ENCODE measurements at regions not wholly inside any gene's neighbourhood (a gene's known extent, or its start where the extent isn't known, plus 50 kb on each side); places are given as distances from the start of the nearest gene placed in this dataset.

DNA sequence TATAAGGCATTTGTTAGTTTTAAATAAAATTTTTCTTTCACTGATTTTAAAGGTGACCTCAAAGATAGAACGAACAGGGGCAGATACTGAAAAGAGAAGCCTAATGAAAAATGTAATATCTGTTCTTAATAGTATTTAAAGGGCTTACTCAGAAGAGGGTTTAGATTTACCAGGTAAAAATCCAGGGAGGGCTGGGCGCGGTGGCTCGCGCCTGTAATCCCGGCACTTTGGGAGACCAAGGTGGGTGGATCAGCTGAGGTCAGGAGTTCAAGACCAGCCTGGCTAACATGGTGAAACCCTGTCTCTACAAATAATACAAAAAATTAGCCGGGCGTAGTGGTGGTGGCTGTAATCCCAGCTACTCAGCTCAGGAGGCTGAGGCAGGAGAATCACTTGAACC lies 108.3 kb upstream of the CNTNAP2 start:
- DNase-seq (ENCODE audit: low read depth): no peak
- TF ChIP-seq, protein P1, sequence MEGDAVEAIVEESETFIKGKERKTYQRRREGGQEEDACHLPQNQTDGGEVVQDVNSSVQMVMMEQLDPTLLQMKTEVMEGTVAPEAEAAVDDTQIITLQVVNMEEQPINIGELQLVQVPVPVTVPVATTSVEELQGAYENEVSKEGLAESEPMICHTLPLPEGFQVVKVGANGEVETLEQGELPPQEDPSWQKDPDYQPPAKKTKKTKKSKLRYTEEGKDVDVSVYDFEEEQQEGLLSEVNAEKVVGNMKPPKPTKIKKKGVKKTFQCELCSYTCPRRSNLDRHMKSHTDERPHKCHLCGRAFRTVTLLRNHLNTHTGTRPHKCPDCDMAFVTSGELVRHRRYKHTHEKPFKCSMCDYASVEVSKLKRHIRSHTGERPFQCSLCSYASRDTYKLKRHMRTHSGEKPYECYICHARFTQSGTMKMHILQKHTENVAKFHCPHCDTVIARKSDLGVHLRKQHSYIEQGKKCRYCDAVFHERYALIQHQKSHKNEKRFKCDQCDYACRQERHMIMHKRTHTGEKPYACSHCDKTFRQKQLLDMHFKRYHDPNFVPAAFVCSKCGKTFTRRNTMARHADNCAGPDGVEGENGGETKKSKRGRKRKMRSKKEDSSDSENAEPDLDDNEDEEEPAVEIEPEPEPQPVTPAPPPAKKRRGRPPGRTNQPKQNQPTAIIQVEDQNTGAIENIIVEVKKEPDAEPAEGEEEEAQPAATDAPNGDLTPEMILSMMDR (conservative IDR thresholded peaks at IDR 0.05; ENCODE audit: low read depth, low read length): no peak
- no peak overlapping the region for H3K4me3 ChIP-seq (ENCODE audit: low read depth, low read length)

DNA sequence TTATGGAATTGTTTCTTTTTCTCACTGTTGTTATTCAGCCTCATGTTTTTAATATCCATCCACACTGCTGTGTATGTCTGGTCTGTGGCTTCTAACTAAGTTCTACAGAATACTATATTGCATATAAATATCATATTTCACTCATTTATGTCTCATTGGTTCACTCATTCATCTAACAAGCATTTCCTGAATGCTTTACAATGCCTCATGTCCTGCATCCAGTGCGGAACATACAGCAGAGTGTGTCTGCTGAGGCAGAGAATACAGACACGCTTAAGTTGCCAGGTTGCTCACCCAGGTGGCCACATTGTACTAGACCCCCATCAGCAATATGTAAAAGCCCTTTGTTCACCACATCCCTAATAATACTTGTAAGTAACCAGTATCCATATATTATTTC lies 111.8 kb upstream of the CNTNAP2 start:
- TF ChIP-seq, protein P1 (conservative IDR thresholded peaks at IDR 0.05; ENCODE audit: low read depth, low read length): no peak
- no peak for DNase-seq (ENCODE audit: low read depth)
- H3K4me3 ChIP-seq (ENCODE audit: low read depth, low read length): no peak overlapping the region

DNA sequence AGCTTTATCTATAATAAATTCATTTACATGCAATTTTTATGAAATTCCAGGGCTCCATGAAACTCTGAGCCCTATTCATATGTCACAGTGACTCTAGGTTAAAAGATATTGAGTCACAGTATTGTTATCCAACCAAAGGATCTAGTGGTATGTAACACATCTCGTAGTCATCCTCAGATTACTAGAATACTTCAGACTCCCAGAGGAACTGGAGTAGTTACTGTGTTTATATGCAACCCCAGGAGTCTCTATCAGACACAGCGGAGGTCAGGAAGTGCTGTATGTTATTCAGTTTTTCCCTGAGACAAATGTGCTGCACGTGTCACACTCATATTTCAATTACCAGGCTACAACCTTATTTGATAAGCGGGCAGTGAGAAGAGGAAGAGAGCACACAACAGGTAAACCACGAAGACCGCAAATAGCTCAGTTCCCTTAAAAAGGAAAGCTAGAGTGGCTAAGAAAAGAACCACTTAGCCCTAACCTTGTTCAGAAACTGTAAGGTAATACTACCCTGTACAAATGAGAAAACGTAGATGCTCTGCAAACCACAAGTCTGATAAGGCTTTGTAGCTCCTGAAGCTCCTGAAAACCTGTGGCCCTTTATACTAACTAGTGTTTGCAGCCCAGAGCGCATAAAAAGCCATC lies 114.0 kb upstream of the CNTNAP2 start:
- no peak overlapping the region for H3K4me3 ChIP-seq (ENCODE audit: low read depth, low read length)
- TF ChIP-seq, protein P1 (conservative IDR thresholded peaks at IDR 0.05; ENCODE audit: low read depth, low read length): no peak
- no peak for DNase-seq (ENCODE audit: low read depth)

DNA sequence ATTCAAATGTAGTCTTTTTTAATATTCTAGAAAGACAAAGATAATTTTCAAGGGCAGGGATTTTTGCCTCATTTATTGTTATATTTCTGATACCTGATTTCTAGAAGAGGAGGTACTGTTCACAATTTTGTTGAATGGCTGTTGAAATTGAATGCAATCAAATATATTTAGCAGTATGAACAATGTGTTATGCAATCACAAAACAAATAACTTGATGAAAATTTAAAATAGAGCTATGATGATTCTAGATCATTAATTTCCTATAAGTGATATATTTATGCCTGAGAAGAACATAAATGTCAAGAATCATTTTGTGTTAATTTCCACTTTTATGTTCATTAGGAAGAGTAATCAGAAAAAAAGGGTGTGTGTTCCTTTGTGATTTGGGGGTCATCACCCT lies 114.6 kb upstream of the CNTNAP2 start:
- H3K4me3 ChIP-seq (ENCODE audit: low read depth, low read length): no peak overlapping the region
- no peak for DNase-seq (ENCODE audit: low read depth)
- TF ChIP-seq, protein P1 (conservative IDR thresholded peaks at IDR 0.05; ENCODE audit: low read depth, low read length): no peak

DNA sequence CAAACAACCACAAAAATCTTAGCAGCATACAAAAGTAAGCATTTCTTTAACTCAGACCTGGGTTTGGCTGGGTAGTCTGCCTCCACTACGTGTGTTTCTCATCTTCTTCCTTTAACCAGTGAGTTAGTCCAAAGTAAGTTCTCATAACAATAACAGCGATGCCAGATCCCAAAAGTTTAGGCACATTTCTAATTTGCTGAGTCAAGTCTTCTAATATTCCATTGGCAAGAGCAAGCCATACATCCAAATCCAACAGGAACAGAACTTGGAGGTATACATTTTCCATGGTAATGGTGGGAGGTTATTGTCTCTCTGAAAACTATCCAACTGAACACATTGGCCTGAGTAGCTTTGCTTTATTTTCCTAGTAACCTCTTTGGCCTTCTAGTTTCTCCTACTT lies 115.7 kb upstream of the CNTNAP2 start:
- TF ChIP-seq, protein P1 (conservative IDR thresholded peaks at IDR 0.05; ENCODE audit: low read depth, low read length): no peak
- DNase-seq (ENCODE audit: low read depth): no peak
- no peak overlapping the region for H3K4me3 ChIP-seq (ENCODE audit: low read depth, low read length)

DNA sequence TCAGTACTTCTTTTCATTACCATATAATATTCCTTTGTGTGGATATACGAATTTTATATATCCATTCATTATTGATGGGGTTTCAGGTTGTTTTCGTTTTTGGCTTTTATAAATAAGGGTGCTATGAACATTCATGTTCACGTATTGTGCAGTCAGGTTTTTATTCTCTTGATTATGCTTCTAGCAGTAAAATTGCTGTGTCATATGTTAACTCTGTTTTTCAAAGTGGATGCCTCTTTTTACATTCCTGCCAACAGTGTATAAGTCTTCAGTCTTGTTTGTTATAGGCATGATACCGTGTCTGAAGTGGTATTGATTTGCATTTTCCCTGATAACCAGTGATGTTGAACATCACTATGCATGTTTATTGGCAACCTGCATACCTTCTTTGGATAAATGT lies 127.1 kb upstream of the CNTNAP2 start:
- no peak overlapping the region for H3K4me3 ChIP-seq (ENCODE audit: low read depth, low read length)
- TF ChIP-seq, protein P1 (conservative IDR thresholded peaks at IDR 0.05; ENCODE audit: low read depth, low read length): no peak
- DNase-seq (ENCODE audit: low read depth): no peak

DNA sequence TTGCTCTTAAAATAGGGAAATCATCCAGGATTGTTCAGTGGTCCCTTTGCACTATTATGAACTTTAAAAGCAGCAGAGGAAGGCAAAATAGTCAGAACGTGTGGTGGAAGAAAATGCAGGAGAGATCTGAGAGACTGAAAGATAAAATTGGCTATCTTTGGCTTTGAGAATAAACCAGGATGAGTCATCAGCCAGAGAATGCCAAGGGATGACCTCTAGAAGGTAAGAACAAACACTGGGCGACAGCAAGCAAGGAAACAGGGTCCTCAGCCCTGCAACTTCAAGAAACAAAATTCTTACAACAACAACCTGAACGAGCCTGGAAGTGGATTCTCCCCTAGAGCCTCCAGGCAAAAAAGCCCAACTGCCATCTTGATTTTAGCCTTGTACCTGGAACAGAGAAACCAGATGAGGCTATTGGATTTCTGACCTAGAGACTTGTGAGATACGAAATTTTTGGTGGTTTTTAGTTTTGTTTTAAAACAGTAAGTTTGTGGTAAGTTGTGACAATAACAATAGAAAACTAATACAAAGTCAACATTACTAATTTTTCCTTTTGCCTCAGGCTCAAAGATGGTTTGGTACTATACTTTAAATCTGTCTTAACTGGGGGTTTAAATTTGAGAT lies 130.2 kb upstream of the CNTNAP2 start:
- TF ChIP-seq, protein P1 (conservative IDR thresholded peaks at IDR 0.05; ENCODE audit: low read depth, low read length): no peak
- no peak for DNase-seq (ENCODE audit: low read depth)
- no peak overlapping the region for H3K4me3 ChIP-seq (ENCODE audit: low read depth, low read length)

Measured in epithelial cell of proximal tubule (primary cell).